ENCODE measurements at regions not wholly inside any gene's neighbourhood (a gene's known extent, or its start where the extent isn't known, plus 50 kb on each side); places are given as distances from the start of the nearest gene placed in this dataset.

- Mint-ChIP-seq H3K27ac (ENCODE audit: unreplicated experiment) (no peak overlapping the region), H3K27me3 (ENCODE audit: unreplicated experiment) (no peaks in the 10 kb centered on the region), H3K4me1 (ENCODE audit: low read depth, unreplicated experiment) (no peaks in the 10 kb centered on the region), H3K36me3 (ENCODE audit: insufficient read depth, unreplicated experiment) (no peaks in the 10 kb centered on the region), H3K9me3 (ENCODE audit: low read depth, unreplicated experiment) (peaks cover 4% of the 10 kb centered on the region), H3K4me3 (ENCODE audit: low read depth, unreplicated experiment) (no peak overlapping the region)
- CTCF ChIA-PET: no interaction called here
- no peak for DNase-seq
- no TSS peak for BruUV-seq (replicated peaks)
- intact Hi-C loops (cut with micrococcal nuclease; ENCODE audit: unreplicated experiment): no loop called here
- no peak for TF ChIP-seq CTCF (IDR thresholded peaks at IDR 0.05; ENCODE audit: unreplicated experiment)
Observed at GRCh38 chr2:149841396-149841795, 253.8 kb upstream of the MMADHC start.

GRCh38 chr2:149832324-149832723 lies 244.7 kb upstream of the MMADHC start:
- no peaks in the 10 kb centered on the region for H3K27me3 Mint-ChIP-seq (ENCODE audit: unreplicated experiment)
- no peak for TF ChIP-seq CTCF (IDR thresholded peaks at IDR 0.05; ENCODE audit: unreplicated experiment)
- BruUV-seq (replicated peaks): no TSS peak
- no peak for DNase-seq
- no peaks in the 10 kb centered on the region for H3K4me1 Mint-ChIP-seq (ENCODE audit: low read depth, unreplicated experiment)
- H3K9me3 Mint-ChIP-seq (ENCODE audit: low read depth, unreplicated experiment): peaks cover 6% of the 10 kb centered on the region
- H3K4me3 Mint-ChIP-seq (ENCODE audit: low read depth, unreplicated experiment): no peak overlapping the region
- CTCF ChIA-PET: no interaction called here
- H3K27ac Mint-ChIP-seq (ENCODE audit: unreplicated experiment): no peak overlapping the region
- intact Hi-C loops (cut with micrococcal nuclease; ENCODE audit: unreplicated experiment): no loop called here
- no peaks in the 10 kb centered on the region for H3K36me3 Mint-ChIP-seq (ENCODE audit: insufficient read depth, unreplicated experiment)

- no peak overlapping the region for H3K4me3 Mint-ChIP-seq (ENCODE audit: low read depth, unreplicated experiment)
- H3K36me3 Mint-ChIP-seq (ENCODE audit: insufficient read depth, unreplicated experiment): no peaks in the 10 kb centered on the region
- peaks cover 2% of the 10 kb centered on the region for H3K9me3 Mint-ChIP-seq (ENCODE audit: low read depth, unreplicated experiment)
- H3K27ac Mint-ChIP-seq (ENCODE audit: unreplicated experiment): no peak overlapping the region
- H3K27me3 Mint-ChIP-seq (ENCODE audit: unreplicated experiment): no peaks in the 10 kb centered on the region
- BruUV-seq (replicated peaks): no TSS peak
- no peak for TF ChIP-seq CTCF (IDR thresholded peaks at IDR 0.05; ENCODE audit: unreplicated experiment)
- no peaks in the 10 kb centered on the region for H3K4me1 Mint-ChIP-seq (ENCODE audit: low read depth, unreplicated experiment)
- CTCF ChIA-PET: no interaction called here
- DNase-seq: no peak
- intact Hi-C loops (cut with micrococcal nuclease; ENCODE audit: unreplicated experiment): no loop called here
Observed at GRCh38 chr2:149828520-149829210, 241.1 kb upstream of the MMADHC start.

GRCh38 chr2:149827585-149828126 lies 240.1 kb upstream of the MMADHC start:
- no peak for DNase-seq
- Mint-ChIP-seq H3K4me3 (ENCODE audit: low read depth, unreplicated experiment) (no peak overlapping the region), H3K27me3 (ENCODE audit: unreplicated experiment) (no peaks in the 10 kb centered on the region), H3K27ac (ENCODE audit: unreplicated experiment) (no peak overlapping the region), H3K9me3 (ENCODE audit: low read depth, unreplicated experiment) (peaks cover 2% of the 10 kb centered on the region), H3K4me1 (ENCODE audit: low read depth, unreplicated experiment) (no peaks in the 10 kb centered on the region), H3K36me3 (ENCODE audit: insufficient read depth, unreplicated experiment) (no peaks in the 10 kb centered on the region)
- no peak for TF ChIP-seq CTCF (IDR thresholded peaks at IDR 0.05; ENCODE audit: unreplicated experiment)
- CTCF ChIA-PET: no interaction called here
- BruUV-seq (replicated peaks): no TSS peak
- intact Hi-C loops (cut with micrococcal nuclease; ENCODE audit: unreplicated experiment): no loop called here

Measured in Calu3 (cell line).